HL-60 (cell line): ENCODE measurements at regions not wholly inside any gene's neighbourhood (a gene's known extent, or its start where the extent isn't known, plus 50 kb on each side); places are given as distances from the start of the nearest gene placed in this dataset.
"Not testable (repeated sequence)": the region's sequence is repeated elsewhere in the genome, so short reads cannot be mapped to it uniquely, and the experiment has no call there.

Source experiments
- DNase-seq, 2 experiments: peaks; one replicate each; pipeline ENCODE4 v3.0.0-alpha.2; 2010 to 2020; ENCODE audit warnings: low read depth in 1 of 2, low spot score in 1 of 2
- H3K27ac ChIP-seq: fragments of 250-450 bp; sonication (Bioruptor Pico); replicated peaks from 2 replicates; pipeline ENCODE4 v1.5.1; 2020; ENCODE audit warnings: mild to moderate bottlenecking, moderate library complexity
- H3K27me3 ChIP-seq: fragments of 250-450 bp; sonication (Bioruptor Pico); 2 replicates; pipeline ENCODE4 v1.5.1; 2021; ENCODE audit warnings: mild to moderate bottlenecking, moderate library complexity; ENCODE audit not compliant: insufficient read depth, poor library complexity, severe bottlenecking
- H3K4me3 ChIP-seq: replicated peaks from 2 replicates; pipeline ENCODE4 v1.5.1; 2011; ENCODE audit warnings: mild to moderate bottlenecking, control low read depth, low read length; ENCODE audit not compliant: insufficient read depth
- CTCF ChIP-seq: IDR thresholded peaks from one replicate; pipeline ENCODE4 v1.5.1; 2011; ENCODE audit warnings: low read length, control low read depth, inconsistent platforms; ENCODE audit not compliant: insufficient read depth
- GABPA ChIP-seq: IDR thresholded peaks from 2 replicates; pipeline ENCODE4 v1.6.1; 2012; ENCODE audit warnings: low read depth
- POLR2AphosphoS5 ChIP-seq: IDR thresholded peaks from 2 replicates; pipeline ENCODE4 v1.6.1; 2012; ENCODE audit warnings: low read depth
- REST ChIP-seq: IDR thresholded peaks from 2 replicates; pipeline ENCODE4 v1.6.1; 2012; ENCODE audit warnings: low read depth; ENCODE audit not compliant: insufficient replicate concordance
- SPI1 ChIP-seq: IDR thresholded peaks from 2 replicates; pipeline ENCODE4 v1.6.1; 2012; ENCODE audit warnings: low read depth, mild to moderate bottlenecking, borderline replicate concordance

- TF ChIP-seq SPI1 = no peak
- TF ChIP-seq REST = no peak
- TF ChIP-seq GABPA = no peak
- TF ChIP-seq CTCF = no peak
- TF ChIP-seq POLR2AphosphoS5 = no peak
- no peak for DNase-seq
- Histone ChIP-seq H3K27ac (no peak overlapping the region), H3K27me3 (peaks cover 30% of the 10 kb centered on the region), H3K4me3 (no peak overlapping the region)
These were observed 198.6 kb upstream of the CAND1 start for GRCh38 chr12:67070604-67071003.

- not testable (repeated sequence) for DNase-seq, H3K27ac ChIP-seq, H3K4me3 ChIP-seq
- H3K27me3 ChIP-seq = peaks cover 25% of the 10 kb centered on the region
These were observed 196.9 kb upstream of the CAND1 start for GRCh38 chr12:67072281-67072680.

GRCh38 chr12:67073336-67073735, 195.8 kb upstream of the CAND1 start:
- DNase-seq = no peak
- Histone ChIP-seq H3K27me3 (peaks cover 16% of the 10 kb centered on the region), H3K4me3 (no peak overlapping the region), H3K27ac (no peak overlapping the region)
- TF ChIP-seq SPI1 (no peak), REST (no peak), GABPA (no peak), CTCF (no peak), POLR2AphosphoS5 (no peak)

- no peak for DNase-seq
- Histone ChIP-seq H3K27me3 (peaks cover 14% of the 10 kb centered on the region), H3K4me3 (no peak overlapping the region), H3K27ac (no peak overlapping the region)
- TF ChIP-seq SPI1 (no peak), CTCF (no peak), GABPA (no peak), REST (no peak), POLR2AphosphoS5 (no peak)
These were observed 195.1 kb upstream of the CAND1 start for GRCh38 chr12:67074072-67074471.
